Transverse colon (tissue), 4 donors: ENCODE measurements at regions not wholly inside any gene's neighbourhood (a gene's known extent, or its start where the extent isn't known, plus 50 kb on each side); places are given as distances from the start of the nearest gene placed in this dataset.

Source experiments
- CTCF ChIP-seq, 5 experiments: fragments of 200-600 bp in 3 of 5; fragments of 450-650 bp in 2 of 5; sonication (generic) in 3 of 5; IDR thresholded peaks; 1 replicate in 2 of 5; 2 replicates in 3 of 5; pipeline ENCODE4 v1.5.1; 2016 to 2017; ENCODE audit warnings: antibody characterized with exemption in 5 of 5, inconsistent platforms in 3 of 5, mild to moderate bottlenecking in 2 of 5, moderate library complexity in 1 of 5
- EP300 ChIP-seq: sonication (generic); formaldehyde crosslinking; IDR thresholded peaks from one replicate; pipeline ENCODE4 v1.6.1; 2017; ENCODE audit warnings: antibody characterized with exemption, low read depth
- POLR2A ChIP-seq: fragments of 450-650 bp; IDR thresholded peaks from one replicate; pipeline ENCODE4 v1.6.1; 2016; ENCODE audit warnings: antibody characterized with exemption, mild to moderate bottlenecking, moderate library complexity
- POLR2AphosphoS5 ChIP-seq, 3 donors: sonication (generic); formaldehyde crosslinking; IDR thresholded peaks; one replicate each; pipeline ENCODE4 v1.6.1; 2016; ENCODE audit warnings: antibody characterized with exemption in 3 of 3

DNA sequence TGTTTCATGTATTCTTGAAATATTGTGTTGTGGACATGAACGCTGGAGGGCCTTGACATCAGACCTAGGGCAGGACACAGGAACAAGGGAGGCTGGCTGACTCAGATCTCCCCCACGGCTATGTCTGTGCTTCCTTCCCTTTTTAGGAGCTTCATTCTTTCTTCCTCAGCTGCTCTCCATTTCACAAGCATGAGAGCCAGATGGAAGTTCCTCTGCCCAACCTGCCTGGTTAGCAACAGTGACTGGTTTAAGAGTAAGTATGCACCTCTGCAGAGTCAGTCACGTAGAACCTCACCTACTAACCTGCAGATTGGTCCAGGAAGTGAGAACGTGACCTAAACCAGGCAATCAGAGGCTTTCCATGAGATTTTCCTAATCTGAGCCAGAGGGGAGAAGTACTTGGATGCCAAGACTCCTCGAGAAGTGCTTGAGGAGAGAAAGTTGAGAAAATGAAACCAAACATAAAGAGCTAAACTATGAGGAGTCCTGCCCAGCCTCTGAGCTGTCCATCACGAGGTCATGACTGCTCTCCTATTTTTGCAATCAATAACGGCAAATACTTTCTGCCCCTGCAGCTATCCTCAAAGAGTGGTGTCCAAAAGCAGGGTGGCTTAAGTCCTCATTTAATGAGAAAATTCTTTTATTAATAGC lies 465.2 kb upstream of the CITED2 start:
- no peak for TF ChIP-seq POLR2A
- no peak for TF ChIP-seq CTCF (IDR thresholded peaks at IDR 0.05)
- TF ChIP-seq EP300: no peak
- no peak for TF ChIP-seq POLR2AphosphoS5 (IDR thresholded peaks at IDR 0.05)
